HG02973 (cell line): ENCODE measurements at regions not wholly inside any gene's neighbourhood (a gene's known extent, or its start where the extent isn't known, plus 50 kb on each side); places are given as distances from the start of the nearest gene placed in this dataset.

Experiments
- ATAC-seq: cut with Tn5 transposase; IDR thresholded peaks from one replicate; pipeline ENCODE4 v1.9.1; 2021; ENCODE audit warnings: moderate library complexity; ENCODE audit not compliant: unreplicated experiment

DNA sequence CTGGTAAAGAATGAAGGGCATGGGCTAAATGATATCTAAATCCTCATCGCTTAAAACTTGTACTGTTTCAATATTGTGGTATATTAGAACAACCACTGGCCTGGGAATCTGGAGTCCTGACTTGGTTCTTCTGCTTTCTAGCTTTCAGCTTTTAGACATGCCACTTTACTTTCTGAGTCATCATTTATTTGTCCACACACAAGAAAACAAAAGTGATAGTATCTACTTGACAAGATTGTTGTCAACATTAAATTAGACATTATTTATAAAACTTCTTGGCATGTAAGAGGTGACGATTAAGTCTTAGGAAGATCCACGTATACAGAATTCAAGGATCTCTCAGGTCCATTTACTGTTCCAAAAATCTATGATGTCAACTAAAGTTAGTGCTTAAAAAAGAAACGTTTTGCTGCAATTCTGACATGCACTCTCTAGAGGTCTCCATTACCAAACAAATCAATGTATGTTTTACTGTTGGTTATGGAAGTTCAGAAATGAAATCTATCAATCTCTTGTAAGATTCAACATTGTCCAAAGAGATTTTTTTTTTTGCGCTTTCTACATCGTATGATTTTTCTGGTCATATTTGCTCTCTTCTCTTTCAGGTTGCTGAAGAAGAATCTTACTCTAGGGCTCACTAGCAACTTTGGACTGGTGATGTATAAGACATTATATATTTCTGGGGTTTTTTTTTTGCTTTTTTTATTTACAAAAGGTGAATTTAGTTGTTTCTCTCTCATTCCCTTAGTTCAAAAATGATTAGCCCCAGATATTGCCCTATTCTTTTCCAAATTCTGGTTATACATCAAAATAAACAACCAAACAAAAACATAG lies 53.6 kb upstream of the DYNC1I1 start:
- no peak for ATAC-seq

- no peak for ATAC-seq
These were observed 55.8 kb upstream of the DYNC1I1 start for GRCh38 chr7:95716357-95717122.

DNA sequence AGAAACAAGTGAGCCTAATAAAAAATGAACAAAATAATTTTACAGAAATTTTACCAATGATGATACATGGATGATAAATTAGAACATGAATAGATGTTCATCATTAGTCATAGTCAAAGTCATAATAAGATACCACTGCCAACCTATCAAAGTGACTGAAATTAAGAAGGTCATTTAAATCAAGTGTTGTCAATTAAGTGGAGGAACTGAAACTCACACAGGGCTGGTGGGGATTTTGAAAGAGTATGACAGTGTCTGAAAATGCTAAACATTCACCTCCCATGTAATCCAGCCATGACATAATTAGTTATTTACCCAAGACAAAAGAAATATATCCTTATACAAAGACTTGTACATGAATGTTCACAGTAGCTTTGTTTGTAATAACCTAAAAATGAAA lies 57.1 kb upstream of the DYNC1I1 start:
- peak; percentile 86 for ATAC-seq

- no peak for ATAC-seq
These were observed 61.6 kb upstream of the DYNC1I1 start for GRCh38 chr7:95710711-95711110.

- no peak for ATAC-seq
These were observed 71.4 kb upstream of the DYNC1I1 start for GRCh38 chr7:95700917-95701316.

DNA sequence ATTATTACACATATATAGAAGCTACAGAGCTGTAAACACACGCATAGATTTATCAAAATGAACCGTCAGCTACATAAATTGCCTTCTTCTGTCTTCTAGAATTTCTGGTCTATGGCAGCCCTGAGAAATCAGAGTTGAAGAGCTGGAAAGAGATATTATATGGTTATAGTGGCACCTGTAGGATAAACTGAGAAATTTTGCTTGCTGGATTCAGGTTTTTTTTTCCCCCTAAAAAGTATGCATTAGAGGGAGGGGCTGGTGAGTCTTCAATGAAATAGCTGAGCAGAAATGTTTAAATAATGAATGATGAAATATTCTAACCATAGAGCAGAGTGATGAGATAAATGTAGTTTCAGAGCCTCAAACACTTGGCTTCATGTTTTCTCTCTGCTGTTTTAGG lies 78.0 kb upstream of the DYNC1I1 start:
- ATAC-seq = no peak

- ATAC-seq = no peak
These were observed 78.6 kb upstream of the DYNC1I1 start for GRCh38 chr7:95693551-95694333.

- no peak for ATAC-seq
These were observed 80.9 kb upstream of the DYNC1I1 start for GRCh38 chr7:95691464-95691863.

- peak; percentile 59 for ATAC-seq
These were observed 81.9 kb upstream of the DYNC1I1 start for GRCh38 chr7:95690367-95690947.

DNA sequence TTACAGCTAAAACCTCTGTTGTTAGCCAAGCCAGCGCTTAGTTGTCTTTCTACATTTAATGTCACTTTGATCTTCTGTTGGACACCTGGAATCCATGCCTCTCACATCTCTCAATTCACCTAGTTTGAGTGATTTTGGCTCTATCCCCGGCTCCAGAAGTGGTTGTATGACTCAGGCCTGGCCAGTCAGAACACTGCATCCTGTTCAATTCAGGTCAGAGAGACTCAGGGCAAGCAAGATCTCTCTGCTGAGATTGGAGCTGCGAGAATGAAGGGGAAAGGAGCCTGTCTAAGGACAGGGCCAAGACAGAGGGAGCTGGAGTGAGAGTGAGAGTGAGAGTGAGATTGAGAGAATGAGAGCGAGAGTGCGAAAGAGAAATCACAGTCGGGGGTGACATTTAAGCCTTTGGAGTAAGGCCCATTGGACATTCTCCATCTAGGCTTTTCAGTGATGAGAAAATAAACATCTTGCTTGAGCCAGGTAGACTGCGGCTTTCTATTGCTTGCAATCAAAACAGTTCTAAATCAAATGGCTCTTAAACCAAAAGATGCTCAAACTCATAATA lies 83.3 kb upstream of the DYNC1I1 start:
- no peak for ATAC-seq

- ATAC-seq = no peak
These were observed 84.5 kb upstream of the DYNC1I1 start for GRCh38 chr7:95687759-95688343.

GRCh38 chr7:95686109-95686508 lies 86.2 kb upstream of the DYNC1I1 start:
- ATAC-seq = no peak

DNA sequence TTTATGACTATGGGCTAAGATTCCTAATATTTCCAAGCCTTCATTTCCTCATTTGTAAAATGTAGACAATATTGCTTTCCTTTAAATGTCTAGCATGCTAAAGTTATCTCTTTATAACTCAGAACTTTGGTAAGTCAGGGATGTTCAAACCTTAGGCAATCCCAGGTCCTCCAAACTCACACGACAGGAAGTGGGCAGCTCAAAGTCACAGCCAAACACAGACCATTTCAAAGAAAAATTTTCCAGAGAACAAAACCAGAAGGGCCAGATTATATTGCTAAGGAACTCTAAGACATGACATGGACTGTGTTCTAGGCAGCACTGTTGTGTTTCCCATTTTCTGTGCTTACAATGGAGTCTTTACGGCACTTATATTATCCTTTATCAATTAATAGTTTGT lies 87.8 kb upstream of the DYNC1I1 start:
- no peak for ATAC-seq

DNA sequence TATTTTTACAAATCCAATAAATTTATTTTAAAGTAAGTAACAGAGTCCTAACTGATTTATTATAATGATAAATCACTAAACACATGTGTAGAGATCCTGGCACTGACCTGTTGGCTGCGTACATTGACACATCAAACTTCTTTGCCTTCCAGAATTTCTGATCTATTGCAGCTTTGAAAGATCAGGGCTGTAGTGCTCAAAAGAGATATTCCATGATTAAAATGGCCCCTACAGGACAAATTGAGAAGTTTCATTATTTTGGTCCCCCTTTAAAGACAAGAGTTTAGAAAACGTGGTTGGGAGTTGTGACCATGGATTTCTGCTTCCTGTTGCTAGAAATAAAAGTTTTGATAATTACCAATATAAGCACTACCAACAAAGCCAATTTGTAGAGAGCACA lies 87.7 kb upstream of the PDK4 start:
- no peak for ATAC-seq

- ATAC-seq = no peak
These were observed 86.6 kb upstream of the PDK4 start for GRCh38 chr7:95682913-95683312.

DNA sequence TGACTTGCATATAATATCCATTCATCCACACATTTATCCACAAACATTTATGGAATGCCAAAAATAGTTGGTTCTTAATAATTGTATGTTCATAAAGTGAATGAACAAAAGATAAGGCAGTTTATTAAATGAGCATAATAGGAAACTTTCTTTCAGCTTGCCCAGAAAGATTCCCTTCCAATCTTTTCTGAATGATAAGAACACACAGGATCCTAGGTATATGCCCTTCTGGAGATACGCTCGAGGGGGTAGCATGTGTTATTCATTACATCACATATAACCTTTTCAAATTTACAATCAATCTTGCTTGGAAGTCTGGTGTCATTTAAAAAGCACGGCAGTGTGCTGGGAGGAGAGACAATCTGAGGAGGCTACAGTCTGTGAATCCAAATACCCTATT lies 80.4 kb upstream of the PDK4 start:
- no peak for ATAC-seq

GRCh38 chr7:95675632-95676031 lies 79.3 kb upstream of the PDK4 start:
- ATAC-seq = no peak

- ATAC-seq = no peak
These were observed 78.7 kb upstream of the PDK4 start for GRCh38 chr7:95675016-95675415.

DNA sequence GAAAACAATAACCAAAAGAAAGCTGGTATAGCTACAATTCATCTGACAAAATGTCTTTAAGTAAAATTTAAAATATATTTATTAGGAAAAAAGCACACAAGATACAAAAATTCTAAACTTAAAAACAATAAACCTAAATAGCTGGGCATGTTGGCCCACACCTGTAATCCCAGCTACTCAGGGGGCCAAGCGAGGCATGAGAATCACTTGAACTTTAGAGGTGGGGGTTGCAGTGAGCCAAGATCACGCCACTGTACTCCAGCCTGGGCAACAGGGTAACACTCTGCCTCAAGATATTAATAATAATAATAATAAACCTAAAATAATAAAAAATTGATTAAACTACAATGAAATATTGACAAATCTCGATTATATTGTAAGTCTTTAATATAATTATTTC lies 77.8 kb upstream of the PDK4 start:
- ATAC-seq = no peak

GRCh38 chr7:95672434-95672833 lies 76.1 kb upstream of the PDK4 start:
- no peak for ATAC-seq
